ENCODE measurements at regions not wholly inside any gene's neighbourhood (a gene's known extent, or its start where the extent isn't known, plus 50 kb on each side); places are given as distances from the start of the nearest gene placed in this dataset.

- TF ChIP-seq POLR2A (IDR thresholded peaks at IDR 0.05): no peak
- no peak for TF ChIP-seq CTCF (IDR thresholded peaks at IDR 0.05)
These were observed 120.3 kb downstream of the RDH14 start for GRCh38 chr2:18440141-18440661.
